ENCODE measurements at regions not wholly inside any gene's neighbourhood (a gene's known extent, or its start where the extent isn't known, plus 50 kb on each side); places are given as distances from the start of the nearest gene placed in this dataset.
"Not testable (repeated sequence)": the region's sequence is repeated elsewhere in the genome, so short reads cannot be mapped to it uniquely, and the experiment has no call there.

DNA sequence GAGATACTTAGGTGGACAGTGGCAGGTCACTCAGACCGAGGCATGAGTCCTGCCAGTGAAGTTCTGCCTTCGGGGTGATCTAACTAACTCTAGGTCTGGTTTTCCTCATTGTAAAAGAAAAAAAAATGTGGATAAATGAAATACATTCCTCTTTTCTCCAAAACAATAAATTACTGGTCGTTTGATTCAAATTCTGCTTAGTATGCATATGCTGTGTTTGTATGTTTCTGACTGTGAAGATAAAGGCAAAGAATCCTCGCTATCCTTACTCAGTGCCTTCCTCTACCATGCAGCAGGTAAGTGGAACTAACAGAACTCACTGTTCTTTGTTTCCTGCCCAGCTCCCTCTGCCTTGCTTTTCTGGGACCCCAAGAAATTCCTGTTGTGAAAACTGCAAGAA is 330.1 kb downstream of the SUCLG1 start:
- DNase-seq, result no peak

DNA sequence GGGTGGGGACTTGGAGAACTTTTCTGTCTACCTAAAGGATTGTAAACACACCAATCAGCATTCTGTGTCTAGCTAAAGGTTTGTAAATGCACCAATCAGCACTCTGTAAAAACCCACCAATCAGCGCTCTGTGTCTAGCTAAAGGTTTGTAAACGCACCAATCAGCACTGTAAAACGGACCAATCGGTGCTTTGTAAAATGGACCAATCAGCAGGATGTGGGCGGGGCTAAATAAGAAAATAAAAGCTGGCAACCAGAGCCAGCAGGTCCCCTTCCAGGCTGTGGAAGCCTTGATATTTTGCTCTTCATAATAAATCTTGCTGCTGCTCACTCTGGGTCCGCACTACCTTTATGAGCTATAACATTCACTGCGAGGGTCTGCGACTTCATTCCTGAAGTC is 331.3 kb downstream of the SUCLG1 start:
- not testable (repeated sequence) for DNase-seq

DNA sequence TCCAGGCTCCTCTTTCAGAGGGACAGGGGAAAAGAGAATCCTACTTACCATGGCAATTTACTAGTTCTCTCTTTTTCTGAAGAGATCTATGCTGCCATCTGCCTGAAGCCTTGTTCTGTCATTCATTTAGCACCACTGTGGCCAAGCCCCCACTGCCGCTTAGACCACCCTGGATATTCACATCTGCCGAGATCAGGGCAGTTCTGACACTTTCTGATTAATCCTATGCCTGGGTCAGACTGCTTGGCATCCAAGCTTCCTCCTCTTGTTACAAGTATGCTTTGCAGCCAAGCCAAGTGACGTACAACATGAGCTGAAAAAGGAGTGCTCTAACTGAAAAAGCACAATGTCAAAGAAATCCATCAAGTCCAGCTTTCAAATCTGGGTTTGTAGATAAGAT is 332.6 kb downstream of the SUCLG1 start:
- no peak for DNase-seq

DNA sequence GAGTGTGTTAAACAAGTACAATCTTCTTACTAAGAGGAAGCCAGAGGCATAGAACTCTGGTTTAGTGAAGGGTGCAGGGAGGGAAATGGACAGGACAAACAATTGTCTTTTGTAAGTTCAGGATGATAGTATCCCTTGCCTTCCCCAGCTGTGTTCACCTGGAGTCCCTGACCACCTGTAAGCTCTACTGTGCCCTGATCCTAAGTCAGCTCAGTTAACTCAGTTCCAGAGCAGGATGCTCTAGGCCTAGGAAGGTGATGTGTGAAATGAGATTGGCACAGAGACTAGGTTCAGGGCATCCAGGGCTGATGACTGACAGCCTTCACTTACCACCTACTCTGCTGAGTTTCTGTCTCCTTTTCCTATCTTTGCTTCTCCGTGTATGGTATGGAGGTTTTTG is 333.0 kb downstream of the SUCLG1 start:
- DNase-seq, result no peak

DNA sequence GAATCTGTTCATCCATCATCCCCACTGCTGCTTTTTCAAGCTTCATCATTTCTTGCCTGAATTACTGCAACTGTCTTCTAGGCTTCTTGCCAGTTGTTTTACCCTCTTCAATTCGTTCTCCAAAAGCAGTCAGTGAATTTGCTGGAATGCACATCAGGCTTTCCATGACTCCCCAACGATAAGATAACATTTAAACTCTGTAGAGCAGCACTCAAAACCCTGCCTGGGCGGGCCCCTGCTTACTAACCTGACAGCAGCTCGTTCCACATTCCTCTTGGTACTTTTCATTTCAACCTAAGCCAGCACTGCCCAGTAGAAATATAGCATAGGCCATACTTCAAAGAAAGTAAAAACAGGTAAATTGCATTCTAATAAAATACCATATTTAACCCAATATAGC is 342.9 kb downstream of the SUCLG1 start:
- no peak for DNase-seq

DNA sequence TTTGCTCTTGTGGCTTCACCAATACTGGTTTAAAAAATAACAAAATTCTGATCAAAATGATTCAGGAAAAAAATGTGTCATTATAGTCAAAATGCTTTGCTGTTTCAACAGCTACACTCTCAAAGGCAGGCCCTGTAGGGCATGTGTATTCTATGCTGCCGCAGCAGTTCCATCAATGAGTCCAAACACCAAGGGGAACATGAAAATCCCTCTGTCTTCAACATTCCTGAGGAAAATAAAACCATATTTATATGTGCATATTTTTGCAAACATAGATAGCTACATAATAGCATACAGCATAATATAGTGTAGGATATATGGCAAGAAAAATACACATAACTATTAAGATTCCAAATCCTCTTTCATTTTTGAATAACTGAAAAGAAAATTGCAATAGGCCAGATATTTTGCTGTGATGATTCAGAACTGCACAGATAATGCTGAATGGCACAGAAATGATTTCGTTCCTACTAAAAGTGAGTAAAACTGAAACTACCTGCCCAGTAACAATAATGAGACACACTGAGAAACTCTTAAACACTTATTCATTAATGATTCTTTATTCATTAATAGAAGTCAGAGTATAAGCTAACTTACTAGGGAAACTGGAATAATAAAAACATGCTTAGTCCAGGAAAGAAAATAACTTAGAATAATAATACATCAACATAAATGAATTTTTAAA is 343.8 kb downstream of the SUCLG1 start:
- no peak for DNase-seq

DNA sequence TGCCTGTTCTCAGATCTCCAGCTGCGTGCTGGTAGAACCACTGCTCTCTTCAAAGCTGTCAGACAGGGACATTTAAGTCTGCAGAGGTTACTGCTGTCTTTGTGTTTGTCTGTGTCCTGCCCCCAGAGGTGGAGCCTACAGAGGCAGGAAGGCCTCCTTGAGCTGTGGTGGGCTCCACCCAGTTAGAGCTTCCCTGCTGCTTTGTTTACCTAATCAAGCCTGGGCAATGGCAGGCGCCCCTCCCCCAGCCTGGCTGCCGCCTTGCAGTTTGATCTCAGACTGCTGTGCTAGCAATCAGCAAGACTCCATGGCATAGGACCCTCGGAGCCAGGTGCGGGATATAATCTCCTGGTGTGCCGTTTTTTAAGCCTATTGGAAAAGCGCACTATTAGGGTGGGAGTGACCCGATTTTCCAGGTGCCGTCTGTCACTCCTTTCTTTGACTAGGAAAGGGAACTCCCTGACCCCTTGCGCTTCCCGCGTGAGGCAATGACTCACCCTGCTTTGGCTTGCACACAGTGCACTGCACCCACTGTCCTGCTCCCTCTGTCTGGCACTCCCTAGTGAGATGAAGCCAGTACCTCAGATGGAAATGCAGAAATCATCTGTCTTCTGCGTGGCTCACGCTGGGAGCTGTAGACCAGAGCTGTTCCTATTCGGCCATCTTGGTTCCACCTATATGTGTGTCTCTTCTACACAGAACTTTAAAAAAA is 355.1 kb downstream of the SUCLG1 start:
- not testable (repeated sequence) for DNase-seq

DNA sequence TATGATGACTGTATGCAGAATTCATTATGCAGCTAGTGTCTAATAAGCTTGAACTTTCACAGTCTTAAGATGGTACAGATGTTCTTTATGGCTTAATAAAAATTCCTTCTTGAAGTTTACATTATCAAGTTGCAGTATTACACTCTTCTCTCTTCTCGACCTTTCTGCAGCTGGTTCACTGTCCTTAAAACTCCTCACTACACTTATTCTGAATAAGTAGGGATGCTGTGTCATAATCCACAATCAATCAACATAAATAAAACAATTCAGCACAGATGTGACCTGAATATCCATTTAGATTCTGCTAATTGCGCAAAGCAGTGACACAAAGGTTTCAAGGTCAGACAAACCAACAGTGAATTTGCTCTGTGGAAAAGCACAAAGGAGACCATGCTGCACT is 356.8 kb downstream of the SUCLG1 start:
- no peak for DNase-seq

DNA sequence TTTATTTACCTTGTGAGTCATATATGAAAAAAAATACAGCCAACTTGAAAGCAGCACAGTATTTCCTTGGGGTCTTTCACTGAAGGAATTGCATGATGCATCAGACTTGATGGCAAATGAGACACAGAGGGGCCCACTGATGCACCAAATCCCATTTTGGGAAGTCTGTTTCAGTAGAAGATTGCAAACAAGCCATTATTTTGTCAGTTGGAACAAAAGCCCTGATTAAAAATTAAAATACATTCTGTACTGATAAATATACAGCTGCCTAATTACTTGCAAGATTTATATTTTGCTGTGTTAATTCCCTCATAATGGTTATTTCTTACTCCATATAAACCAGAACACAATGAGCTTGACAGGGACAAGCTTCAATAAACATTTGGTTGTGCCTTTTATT is 370.4 kb downstream of the SUCLG1 start:
- DNase-seq, result no peak

DNA sequence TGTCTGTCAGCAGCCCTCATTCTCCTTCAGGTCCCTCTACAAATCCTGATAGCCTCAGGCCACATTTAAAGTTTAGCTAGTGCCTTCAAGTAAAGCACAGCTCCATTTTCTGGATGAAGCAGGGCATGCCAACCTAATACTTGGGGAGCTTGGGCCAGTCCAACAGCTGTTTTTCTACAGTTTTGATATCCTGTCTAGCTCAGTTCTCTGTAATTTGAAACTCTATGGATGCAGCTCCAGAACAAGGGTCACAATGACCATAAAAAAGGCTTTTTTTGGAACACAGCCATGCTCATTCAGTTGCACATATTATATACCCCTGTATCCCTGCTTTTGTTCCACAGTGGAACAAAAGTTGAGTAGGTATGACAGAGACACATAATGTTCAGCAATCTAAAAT is 373.5 kb downstream of the SUCLG1 start:
- no peak for DNase-seq

DNA sequence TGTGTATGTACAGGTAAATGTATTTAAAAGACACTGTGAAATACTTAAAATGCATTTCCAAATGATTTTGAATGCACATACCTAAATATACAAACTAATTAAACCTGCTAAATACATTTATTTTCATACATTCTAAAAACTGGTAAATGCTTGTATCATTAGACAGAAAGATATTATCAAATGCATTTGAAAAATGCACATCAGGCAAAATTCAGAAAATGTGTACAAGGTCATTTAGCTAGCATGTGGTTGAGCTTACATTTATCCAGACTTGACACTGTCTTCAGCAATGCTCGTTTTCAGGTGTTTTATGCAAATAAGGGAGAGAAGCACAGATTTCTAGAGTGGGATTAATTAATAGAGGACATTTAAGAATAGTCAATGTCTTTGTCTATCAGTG is 374.2 kb downstream of the SUCLG1 start:
- DNase-seq, result no peak

DNA sequence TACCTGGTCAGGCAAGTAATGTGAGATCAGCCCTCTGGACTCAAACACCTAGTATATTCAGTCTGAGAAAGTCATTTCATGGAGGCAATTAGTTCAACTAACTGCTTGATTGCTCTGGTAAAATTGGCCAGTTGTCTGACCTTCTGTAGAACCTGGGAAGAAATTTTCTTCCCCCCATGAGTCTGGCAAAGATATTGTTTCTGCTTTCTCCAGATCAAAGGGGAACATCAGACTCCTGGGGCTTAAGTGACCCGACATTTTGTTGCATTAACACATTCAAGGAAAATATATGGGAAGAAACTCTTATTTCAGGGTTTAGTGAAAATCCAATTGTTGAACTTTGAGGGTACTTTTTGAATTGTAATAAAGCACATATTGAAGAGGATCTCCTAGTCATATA is 375.1 kb downstream of the SUCLG1 start:
- no peak for DNase-seq

DNA sequence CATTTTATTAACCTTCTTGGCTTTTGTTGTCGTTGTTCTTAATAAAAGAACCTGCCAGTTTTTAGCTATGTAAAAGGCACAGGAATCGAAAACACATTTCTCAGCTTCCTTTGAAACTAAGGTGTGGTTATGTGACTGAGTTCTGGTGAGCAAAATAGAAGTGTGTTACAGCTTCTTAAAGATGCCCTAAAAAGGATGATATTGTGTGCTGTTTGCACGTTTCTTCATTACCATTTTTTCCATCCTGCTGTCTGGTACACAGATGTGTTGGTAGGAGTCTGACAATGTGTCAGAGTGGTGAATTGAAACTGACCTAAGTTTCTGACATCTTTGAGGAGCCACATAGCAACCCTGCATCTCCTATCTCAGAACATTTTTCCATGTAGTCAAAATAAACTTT is 380.6 kb downstream of the SUCLG1 start:
- DNase-seq, result no peak

DNA sequence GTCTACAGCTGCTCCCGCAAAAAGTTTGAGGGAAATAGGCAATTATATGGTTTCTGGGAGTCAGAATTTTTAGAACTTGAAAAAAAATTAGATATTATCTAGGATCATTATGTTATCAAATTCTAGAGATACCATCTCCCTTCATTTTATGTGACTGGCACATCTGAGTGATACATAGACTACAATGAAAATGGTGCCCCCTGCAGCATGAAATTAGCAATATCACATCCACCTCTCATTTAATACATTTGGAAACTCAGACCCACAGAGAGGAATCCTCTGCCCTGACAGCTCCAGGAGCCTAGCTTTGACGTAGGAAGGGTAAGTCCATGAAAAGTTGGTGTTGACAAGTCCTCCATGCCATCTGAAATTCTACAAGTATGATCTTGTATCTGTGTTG is 381.6 kb downstream of the SUCLG1 start:
- no peak for DNase-seq

DNA sequence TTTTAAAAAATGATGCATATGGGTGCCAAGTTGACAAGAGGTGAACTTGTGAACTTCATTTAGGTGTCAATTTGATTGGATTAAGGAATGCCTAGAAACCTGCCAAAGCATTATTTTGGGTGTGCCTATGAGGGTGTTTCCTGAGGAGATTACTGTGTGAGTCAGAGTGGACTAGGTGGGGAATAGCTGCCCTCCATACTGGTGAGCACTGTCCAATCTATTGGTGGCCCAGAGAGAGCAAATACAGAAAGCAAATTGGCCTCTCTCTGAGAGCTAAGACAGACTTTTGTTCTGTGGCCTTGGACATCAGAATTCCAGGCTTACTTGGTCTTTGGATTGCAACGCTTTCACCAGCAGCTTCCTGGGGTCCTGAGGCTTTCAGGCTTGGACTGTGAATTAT is 388.0 kb downstream of the SUCLG1 start:
- no peak for DNase-seq

DNA sequence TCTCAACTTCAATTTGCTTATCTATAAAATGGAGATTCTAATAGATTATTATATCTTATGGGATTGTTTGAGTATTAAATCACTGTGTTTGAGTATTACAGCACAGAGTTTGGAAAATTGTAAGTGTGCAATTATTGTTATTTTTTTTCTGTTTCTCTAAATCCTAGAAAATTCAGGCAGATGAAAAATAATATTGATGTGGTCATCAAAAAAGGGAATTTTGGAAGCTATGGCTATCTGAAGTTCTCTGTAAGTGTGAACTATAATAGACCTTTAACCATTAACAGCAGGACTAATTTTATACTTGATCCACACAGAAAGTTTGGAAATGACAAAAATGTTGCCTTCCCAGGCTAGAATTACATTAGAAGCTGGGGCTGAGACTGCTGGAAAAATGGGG is 393.2 kb downstream of the SUCLG1 start:
- no peak for DNase-seq

DNA sequence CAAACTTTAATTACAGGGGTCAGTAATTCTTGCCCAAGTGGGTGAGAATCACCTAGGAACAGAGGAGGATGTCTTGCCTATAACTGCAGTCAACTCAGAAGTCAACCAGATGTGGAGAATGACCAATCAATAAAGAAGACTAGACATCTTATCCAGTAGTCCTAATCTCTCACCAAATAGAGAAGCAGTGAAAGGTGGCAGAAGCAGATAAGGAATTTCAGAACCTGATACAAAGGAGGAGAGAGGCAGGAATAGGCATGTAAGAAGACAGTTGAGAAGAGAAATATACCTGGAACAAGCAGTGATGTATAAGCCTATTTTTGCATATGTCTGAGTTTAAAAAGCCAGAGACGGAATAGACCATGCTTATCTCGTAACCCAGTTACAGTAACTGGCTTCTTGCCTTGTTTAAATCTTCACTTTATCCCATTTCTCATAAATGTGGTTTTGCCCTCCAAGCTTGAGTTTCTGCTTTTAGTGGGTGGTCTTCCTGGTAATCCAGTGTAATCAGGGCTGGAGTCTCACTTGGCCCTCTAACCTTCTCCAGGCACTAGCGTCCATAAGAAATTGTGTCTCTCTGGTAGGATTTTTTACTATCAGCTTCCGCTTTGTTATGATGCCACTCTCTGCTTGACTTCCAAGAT is 401.0 kb downstream of the SUCLG1 start:
- no peak for DNase-seq

DNA sequence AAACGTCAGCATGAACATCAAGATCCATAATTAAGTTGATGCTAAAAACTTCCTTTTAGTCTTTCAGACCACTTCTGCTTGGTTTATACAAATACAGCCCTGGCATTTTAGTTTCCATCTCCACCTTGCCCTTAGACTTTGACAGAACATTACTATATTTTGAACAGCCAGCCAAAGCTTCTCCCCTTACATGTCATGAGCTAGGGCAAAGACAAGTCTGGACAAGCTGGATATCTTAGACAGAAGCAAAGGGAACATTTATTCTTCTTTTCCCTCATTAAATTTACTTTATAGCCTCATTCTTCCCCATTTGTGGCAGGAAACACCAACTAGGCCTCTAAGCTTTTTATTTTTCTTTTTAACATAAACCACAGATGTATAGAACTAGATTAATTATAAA is 403.3 kb downstream of the SUCLG1 start:
- no peak for DNase-seq

DNA sequence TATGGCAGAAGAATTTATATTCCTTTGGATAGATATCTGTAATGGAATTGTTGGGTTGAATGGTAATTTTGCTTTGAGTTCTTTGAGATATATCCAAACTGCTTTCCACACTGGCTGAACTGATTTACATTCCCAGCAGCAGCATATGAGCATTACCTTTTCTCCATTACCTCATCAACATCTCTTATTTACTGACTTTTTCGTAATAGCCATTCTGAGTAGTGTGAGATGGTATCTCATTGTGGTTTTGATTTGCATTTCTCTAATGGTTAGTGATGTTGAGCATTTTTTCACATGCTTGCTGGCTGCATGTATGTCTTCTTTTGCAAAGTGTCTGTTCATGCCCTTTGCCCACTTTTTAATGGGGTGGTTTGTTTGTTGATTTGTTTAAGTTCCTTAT is 404.5 kb downstream of the SUCLG1 start:
- DNase-seq, result not testable (repeated sequence)

DNA sequence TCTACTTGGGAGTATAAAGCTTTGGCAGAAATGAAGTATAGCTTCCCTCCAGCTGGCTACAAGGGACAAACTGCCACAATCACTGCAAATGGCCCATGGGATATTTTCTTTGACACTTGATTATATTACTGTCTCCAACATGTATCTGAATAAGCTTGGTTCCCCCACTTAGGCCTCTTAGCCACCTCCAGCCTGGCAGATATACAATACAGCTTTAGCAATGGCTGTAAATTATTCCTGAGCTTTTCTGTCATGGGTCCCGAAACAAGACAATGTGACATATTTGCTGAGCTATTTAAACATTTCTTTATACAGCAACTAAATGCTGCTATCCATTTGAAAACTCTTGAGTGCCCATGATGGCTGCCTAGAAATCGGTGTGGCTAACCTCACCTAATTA is 406.2 kb downstream of the SUCLG1 start:
- no peak for DNase-seq

DNA sequence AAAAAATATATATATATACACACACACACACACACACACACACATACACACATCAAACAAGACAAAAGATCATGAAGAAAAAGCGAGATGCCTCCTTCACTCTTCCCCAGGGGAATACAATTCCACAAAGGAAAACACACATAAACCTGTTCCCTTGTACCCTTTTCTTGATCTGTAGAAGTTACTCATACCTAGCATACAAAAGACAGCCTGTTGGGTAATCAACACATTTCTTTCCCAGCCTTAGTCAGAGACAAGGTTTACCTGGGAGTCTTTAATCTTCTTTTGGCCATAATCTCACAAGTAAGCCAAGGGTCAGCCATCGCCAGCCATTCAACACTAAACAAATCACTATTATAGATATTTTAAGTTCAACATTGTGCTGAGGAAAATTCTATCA is 407.0 kb downstream of the SUCLG1 start:
- no peak for DNase-seq

DNA sequence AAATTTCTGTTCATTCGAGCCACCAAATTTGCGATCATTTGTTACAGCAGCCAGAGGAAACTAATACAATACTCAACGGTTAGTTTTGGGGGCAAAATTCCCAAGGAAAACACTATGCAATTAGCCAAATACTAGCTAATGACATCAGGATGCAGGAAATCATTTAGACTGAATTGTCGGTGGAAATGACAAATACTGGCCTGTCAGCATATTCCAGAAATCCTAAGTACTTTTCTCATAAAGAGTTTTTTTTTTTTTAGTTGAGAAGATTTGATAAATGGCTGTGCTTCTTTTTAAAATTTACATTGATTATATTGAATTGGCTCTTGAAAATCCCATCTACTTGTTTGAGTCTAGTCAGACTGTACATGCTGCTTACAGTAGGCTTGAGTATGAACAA is 410.1 kb downstream of the SUCLG1 start:
- no peak for DNase-seq

DNA sequence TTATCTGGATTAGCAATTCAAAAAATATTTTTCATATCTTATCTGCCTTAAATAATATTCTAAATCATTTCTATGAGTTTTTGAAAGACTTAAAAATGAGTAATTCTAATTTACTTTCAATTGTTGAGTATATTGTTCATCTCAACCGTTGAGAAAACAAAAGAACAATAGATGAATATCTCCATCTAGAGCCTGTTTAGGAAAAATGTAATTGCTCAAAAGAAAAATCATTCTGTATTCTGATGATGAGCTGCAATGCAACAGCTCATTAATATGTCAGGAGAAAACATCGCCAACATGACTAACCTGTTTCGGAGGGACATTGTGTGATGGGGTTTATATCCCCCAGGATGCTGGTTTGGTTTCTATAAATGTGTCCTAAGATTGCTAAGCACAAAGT is 417.6 kb downstream of the SUCLG1 start:
- DNase-seq, result no peak

DNA sequence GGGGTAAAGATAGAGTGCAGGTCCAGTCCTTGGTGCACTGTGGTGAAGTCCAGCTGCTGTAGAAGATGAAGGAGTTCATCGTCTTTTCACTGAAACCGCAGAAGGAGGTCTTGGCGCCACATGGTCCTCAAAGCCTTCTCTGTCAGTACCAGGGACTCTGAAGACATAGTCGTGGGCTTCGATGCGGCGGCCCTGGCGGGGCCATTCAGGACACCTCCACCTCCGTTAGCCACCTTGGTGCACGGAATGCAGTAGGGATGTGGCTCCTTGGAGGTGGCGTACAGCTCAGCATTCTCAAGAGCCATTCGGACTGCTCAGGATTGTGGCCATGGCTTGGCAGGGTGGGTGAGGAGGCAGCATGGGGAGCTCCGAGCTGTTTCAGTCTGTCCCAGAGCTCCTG is 418.8 kb downstream of the SUCLG1 start:
- DNase-seq, result no peak

DNA sequence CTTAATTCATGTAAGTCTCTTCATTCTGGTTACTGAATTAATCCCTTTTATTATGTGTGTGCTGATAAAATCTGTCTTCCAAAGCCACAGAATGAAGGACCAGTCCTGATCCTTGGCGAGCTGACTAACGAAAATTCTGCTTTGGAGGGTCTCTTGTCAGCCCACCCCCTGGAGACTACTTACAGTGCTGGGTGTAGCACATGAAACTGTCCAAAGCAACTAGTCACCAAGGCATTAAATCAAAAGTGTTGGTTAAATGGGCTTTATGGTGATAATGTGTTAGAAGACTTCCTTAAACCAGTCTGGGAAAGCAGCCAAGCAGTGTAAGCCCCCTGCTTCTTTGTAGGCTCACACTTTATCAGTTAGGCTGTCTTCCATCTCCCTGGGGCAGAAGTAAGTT is 420.2 kb downstream of the SUCLG1 start:
- no peak for DNase-seq
